ENCODE measurements at regions not wholly inside any gene's neighbourhood (a gene's known extent, or its start where the extent isn't known, plus 50 kb on each side); places are given as distances from the start of the nearest gene placed in this dataset.
"Not testable (repeated sequence)": the region's sequence is repeated elsewhere in the genome, so short reads cannot be mapped to it uniquely, and the experiment has no call there.

DNA sequence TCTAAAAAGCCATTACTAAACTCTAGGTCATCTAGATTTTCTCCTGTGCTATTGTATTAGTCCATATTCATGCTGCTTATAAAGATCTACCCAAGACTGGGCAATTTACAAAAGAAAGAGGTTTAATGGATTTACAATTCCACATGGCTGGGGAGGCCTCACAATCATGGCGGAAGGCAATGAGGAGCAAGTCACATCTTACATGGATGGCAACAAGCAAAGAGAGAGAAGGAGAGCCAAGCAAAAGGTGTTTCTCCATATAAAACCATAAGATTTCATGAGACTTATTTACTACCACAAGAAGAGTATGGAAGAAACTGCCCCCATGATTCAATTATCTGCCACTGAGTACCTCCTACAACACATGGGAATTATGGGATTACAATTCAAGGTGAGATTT lies 69.6 kb upstream of the CCDC6 start:
- not testable (repeated sequence) for DNase-seq

DNA sequence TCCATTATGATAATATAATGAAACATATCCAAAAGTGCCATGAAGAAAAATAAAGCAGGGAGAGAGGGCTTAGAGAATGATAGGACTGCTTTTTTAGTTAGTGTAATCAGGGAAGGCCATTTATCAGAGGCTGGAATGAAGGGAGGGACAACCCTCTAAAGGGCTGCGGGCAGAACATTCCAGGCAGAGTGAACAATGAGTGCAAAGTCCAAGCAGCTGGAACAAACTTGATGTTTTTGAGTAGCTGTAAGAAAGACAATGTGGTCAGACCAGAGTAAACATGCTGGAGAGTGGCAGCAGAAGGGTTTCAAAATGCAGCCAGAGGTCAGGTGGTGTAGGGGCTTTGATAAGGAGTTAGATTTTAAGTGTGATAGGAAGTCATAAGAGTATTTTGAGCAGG lies 65.6 kb upstream of the CCDC6 start:
- no peak for DNase-seq

DNA sequence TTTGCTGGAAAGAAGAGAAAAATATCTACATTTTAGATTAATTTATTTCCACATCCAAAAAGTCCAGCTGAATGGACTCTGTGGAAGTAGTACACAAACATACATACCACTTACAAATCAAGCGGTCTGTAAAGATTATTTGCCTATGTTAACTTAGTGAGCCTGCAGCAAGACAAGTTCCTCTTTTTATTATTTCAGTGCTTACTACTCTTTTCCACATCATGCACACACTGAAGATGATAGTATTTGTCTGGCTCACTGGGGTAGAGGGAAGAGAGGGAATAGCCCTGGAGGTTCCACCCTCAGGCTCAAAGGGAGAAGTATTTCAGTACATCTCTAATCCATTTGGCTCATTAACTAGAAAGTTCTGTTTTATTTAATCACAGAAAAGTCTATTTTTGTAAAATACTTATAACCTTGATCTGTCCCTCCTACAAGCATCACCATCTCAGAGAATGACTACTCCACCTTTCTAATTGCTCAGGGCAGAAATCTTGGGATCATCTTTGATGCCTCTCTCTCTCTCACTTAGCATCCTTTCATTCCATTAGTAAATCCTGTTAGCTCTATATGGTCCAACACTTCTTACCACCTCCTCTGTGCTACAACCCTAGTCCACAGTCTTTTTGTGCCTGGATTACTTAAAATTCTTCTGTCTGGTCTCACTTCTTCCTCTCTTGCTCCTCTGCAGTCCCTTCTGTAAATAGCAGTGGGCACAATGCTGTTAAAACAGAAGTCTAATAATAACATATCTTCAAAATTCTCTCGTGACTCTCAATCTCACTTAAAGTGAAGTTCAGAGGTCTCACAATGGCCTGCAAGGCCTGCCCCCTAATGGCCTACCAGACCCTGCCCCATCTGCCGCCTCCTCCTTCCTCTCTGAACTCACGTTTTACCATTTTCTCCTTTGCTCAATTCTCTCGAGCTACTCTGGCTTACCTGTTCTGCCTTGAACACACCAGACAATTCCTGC lies 64.3 kb upstream of the CCDC6 start:
- no peak for DNase-seq

DNA sequence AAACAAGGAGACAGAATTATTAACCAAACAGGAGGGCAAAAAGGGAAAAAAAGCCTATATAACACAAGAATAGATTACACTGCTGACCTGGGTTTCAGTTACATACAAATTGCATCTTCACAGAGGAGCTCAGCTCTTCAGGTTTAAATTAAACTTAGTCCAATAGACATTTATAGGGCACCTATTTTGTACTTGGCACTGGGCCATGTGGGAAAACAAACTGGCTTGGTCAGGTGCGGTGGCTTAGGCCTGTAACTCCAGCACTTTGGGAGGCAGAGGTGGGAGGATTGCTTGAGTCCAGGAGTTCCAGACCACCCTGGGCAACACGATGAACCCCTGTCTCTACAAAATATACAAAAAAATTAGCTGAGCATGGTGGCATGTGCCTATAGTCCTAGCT lies 62.3 kb upstream of the CCDC6 start:
- DNase-seq: no peak

DNA sequence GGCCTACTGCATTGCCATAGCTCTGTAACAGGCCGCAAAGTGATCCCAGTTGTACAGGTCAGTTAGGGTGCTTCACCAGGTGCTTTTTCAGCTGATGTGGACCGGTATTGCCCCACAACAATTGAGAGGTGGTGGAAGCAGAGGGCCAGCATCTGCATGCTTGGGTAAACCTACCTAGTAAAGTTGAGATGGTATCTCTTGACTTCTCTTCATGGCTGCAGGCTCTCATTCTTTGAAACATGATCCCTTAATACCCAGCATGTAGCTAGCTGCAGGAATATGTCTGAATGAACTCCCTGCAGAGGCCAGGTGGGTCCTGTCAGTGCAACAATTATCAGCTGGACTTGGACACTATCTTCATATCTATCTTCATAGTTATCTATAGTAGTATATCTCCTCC lies 60.7 kb upstream of the CCDC6 start:
- no peak for DNase-seq

DNA sequence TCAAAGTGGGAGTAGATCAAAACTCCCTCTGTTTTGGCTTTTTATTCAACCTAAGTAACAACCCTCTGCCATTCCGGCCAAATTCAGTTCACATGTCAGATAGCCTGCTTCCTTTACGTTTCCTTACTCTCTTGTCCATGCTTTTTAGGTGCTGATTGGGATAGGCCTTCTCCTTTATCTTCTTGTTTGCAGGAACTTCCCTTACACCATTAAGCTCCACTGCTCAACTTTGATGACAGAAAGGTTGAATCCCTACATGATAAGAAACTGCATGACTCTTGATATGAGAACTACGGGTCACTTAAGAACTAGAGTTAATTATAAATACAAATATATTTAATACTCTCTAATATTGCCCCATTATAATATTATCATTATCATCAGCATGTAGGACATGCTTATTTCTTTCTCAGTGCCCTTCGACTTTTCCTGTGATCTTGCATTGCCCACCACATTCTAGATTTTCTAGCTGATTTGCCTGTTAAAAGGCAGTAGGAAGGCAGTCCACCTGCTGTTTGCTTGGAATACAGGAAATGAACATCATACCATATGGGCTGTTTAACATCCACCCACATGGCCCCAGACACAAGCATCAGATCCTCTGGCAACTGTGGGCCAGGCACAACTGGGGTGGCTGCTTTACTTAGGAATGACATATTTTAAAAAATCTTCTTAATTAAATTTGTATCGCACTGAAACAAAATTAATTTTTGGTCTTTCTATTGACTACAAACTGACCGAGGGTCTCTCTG lies 59.7 kb upstream of the CCDC6 start:
- DNase-seq: peak; percentile 58

DNA sequence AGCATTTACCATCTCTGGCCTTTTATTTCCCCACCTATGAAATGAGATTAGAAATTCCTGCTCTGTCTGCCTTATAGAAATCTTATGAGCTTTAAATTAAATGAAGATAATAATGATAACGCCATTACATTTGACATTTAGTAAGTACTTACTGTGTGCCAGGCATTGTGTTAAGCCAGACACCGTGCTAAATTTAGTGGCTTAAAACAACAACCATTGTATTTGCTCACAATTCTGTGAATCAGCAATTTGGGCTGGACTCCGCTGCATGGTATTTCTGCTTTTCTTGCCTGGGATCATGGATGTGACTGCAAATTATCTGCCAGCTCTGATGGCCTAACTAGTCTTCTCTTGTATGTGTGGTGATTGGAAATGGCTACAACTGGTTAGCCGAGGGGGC lies 56.4 kb upstream of the CCDC6 start:
- no peak for DNase-seq

DNA sequence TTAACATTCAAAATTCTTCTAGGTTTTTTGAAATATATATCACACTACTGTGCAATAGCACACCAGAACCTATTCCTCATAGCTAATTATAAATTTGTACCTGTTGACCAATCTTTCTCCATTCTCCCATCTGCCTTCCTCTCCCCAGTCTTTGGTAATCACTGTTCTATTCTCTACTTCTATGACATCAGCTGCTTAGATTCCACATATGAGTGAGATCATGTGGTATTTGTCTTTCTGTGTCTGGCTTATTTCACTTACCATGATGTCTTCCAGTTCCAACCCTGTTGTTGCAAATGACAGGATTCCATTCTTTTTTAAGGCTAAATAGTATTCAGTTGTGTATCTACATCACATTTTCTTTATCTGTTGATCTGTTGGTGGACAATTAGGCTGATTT lies 54.4 kb upstream of the CCDC6 start:
- no peak for DNase-seq

DNA sequence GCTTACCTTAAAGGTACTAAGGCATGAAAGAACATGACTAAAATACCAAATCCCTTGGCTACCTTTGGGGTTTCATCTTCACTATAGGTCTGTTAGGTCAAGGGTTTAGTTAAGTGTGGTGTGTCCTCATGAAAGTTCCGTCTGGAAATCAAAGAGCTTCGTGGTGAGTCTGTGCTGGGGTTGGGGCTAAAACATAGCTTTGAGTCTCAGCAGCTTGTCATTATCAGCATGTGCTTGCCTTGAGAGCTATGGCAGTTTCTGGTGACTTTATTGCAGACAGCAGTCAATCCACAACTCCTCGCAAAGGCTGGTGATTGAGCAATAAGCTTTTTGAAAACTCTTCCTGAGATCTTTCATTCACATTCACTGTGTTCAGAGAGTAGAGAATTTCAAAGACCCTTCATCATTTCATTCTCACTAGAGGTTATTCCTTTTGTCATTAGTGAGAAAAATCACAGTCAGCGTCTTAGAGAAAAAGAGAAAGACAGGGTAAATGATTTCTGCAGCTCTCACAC lies 53.2 kb upstream of the CCDC6 start:
- DNase-seq: no peak

DNA sequence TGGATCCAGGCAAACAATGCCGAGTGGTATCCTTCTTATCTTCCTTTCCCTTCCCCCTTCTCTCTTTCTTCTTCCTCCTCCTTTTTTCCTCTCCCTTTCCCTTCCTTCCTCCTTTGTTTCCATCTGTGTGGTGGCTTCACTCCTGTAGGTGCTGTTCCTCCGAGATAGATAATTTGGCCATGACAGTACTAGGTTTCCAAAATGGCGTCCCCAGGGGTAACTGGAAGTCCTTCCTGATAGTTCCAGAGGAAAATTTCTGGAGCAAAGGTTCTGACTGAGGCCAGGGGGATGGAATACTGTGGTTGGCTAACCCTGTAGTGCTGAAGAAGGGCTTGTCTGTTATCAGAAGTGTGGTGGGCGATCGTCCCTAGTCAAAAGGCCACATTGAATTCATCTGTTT lies 52.5 kb upstream of the CCDC6 start:
- no peak for DNase-seq

DNA sequence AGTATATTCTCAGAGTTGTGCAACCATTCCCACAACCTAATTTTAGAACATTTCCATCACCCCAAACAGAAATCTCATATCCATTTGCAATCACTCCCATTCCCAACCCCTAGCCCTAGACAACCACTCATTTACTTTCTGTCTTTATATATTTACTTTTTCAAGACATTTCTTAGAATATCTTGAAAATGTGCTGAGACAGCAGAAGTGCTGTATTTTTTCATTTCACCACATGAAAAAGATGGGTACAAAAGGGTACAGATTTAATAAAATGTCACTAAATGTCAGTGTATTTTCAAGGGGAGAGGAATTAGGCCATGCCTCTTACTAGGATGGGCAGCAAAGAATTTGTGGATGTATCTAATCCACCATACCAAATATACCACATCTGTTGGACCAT lies 51.6 kb upstream of the CCDC6 start:
- DNase-seq: no peak
